ENCODE measurements at regions not wholly inside any gene's neighbourhood (a gene's known extent, or its start where the extent isn't known, plus 50 kb on each side); places are given as distances from the start of the nearest gene placed in this dataset.
"Not testable (repeated sequence)": the region's sequence is repeated elsewhere in the genome, so short reads cannot be mapped to it uniquely, and the experiment has no call there.

- no peak for DNase-seq (ENCODE audit: low read depth)
Observed at GRCh38 chr13:34167347-34167746, 349.4 kb downstream of the RFC3 start.

- DNase-seq (ENCODE audit: low read depth): no peak
Observed at GRCh38 chr13:34172048-34172447, 354.1 kb downstream of the RFC3 start.

- DNase-seq (ENCODE audit: low read depth): no peak
Observed at GRCh38 chr13:34174671-34175145, 356.8 kb downstream of the RFC3 start.

GRCh38 chr13:34175551-34175950, 357.6 kb downstream of the RFC3 start:
- DNase-seq (ENCODE audit: low read depth): no peak

GRCh38 chr13:34176633-34177032, 358.7 kb downstream of the RFC3 start:
- no peak for DNase-seq (ENCODE audit: low read depth)

GRCh38 chr13:34179481-34179880, 361.5 kb downstream of the RFC3 start:
- no peak for DNase-seq (ENCODE audit: low read depth)

GRCh38 chr13:34179927-34180326, 362.0 kb downstream of the RFC3 start:
- no peak for DNase-seq (ENCODE audit: low read depth)

- DNase-seq (ENCODE audit: low read depth): not testable (repeated sequence)
Observed at GRCh38 chr13:34181256-34181655, 363.3 kb downstream of the RFC3 start.

- DNase-seq (ENCODE audit: low read depth): no peak
Observed at GRCh38 chr13:34189946-34190345, 372.0 kb downstream of the RFC3 start.

GRCh38 chr13:34201050-34201913, 383.3 kb downstream of the RFC3 start:
- no peak for DNase-seq (ENCODE audit: low read depth)

GRCh38 chr13:34207334-34207733, 389.4 kb downstream of the RFC3 start:
- no peak for DNase-seq (ENCODE audit: low read depth)

GRCh38 chr13:34207872-34208271, 389.9 kb downstream of the RFC3 start:
- DNase-seq (ENCODE audit: low read depth): no peak

GRCh38 chr13:34208336-34208735, 390.4 kb downstream of the RFC3 start:
- no peak for DNase-seq (ENCODE audit: low read depth)

GRCh38 chr13:34210341-34210740, 392.4 kb downstream of the RFC3 start:
- DNase-seq (ENCODE audit: low read depth): no peak

GRCh38 chr13:34214686-34215085, 396.7 kb downstream of the RFC3 start:
- DNase-seq (ENCODE audit: low read depth): no peak

- no peak for DNase-seq (ENCODE audit: low read depth)
Observed at GRCh38 chr13:34216256-34216655, 398.3 kb downstream of the RFC3 start.

GRCh38 chr13:34217343-34218025, 399.5 kb downstream of the RFC3 start:
- DNase-seq (ENCODE audit: low read depth): no peak

- DNase-seq (ENCODE audit: low read depth): no peak
Observed at GRCh38 chr13:34223984-34224383, 406.0 kb downstream of the RFC3 start.

- no peak for DNase-seq (ENCODE audit: low read depth)
Observed at GRCh38 chr13:34224877-34225276, 406.9 kb downstream of the RFC3 start.

- DNase-seq (ENCODE audit: low read depth): no peak
Observed at GRCh38 chr13:34230271-34230670, 412.3 kb downstream of the RFC3 start.

GRCh38 chr13:34241332-34241731, 423.4 kb downstream of the RFC3 start:
- DNase-seq (ENCODE audit: low read depth): no peak

- no peak for DNase-seq (ENCODE audit: low read depth)
Observed at GRCh38 chr13:34243403-34243802, 425.5 kb downstream of the RFC3 start.

GRCh38 chr13:34246511-34246910, 428.6 kb downstream of the RFC3 start:
- no peak for DNase-seq (ENCODE audit: low read depth)

All from stimulated activated CD4-positive, alpha-beta T cell treated with anti-CD3 and anti-CD28 coated beads, Interleukin-2, amount 100 ng/mL, for 4 hours (primary cell).